K562 (cell line): ENCODE measurements at regions not wholly inside any gene's neighbourhood (a gene's known extent, or its start where the extent isn't known, plus 50 kb on each side); places are given as distances from the start of the nearest gene placed in this dataset.

Experiments
- ATAC-seq: fragments of 200-7000 bp; cut with Tn5 transposase; 3 replicates; pipeline ENCODE4 v1.9.1; 2020; ENCODE audit warnings: moderate library complexity
- BruUV-seq: library from RNA; stranded (reverse); fragments of 400-500 nt; replicated peaks from 2 replicates; lab custom pipeline; 2021; lab: Mats Ljungman, UMichigan
- CTCF ChIA-PET: fragments of 300-600 bp; formaldehyde crosslinking; extraction: SDS; loops from one replicate; lab custom pipeline; 2021; ENCODE audit warnings: low intra/inter-chr PET ratio; lab: Yijun Ruan, JAX
- POLR2A ChIA-PET: fragments of 300-600, 350-650 bp; sonication (Branson Sonifier 250); formaldehyde crosslinking; extraction: SDS; loops from one replicate; lab custom pipeline; 2021; ENCODE audit warnings: antibody characterized with exemption, inconsistent platforms; lab: Yijun Ruan, JAX
- DNase-seq, 4 experiments: peaks; one replicate each; pipeline versions ENCODE4 v3.0.0 to v3.0.0-alpha.2; 2011 to 2018; ENCODE audit warnings: low spot score in 3 of 4, mixed read lengths in 3 of 4; ENCODE audit errors: extremely low read depth in 1 of 4
- FAIRE-seq: peaks from 2 replicates; lab custom pipeline; 2011; peaks lifted over from hg19 to GRCh38; lab: Jason Lieb, UNC
- H2AFZ ChIP-seq: 2 replicates; pipeline ENCODE4 v1.6.0; 2011; ENCODE audit warnings: low read depth, low read length, control low read depth, inconsistent platforms
- H3K27ac ChIP-seq: fragments of 200-600 bp; 3 replicates; pipeline ENCODE4 v1.8.0; 2011; ENCODE audit warnings: low read depth, mild to moderate bottlenecking, control low read depth, inconsistent platforms, low read length, moderate library complexity, mixed read lengths; ENCODE audit errors: extremely low read depth
- H3K27me3 ChIP-seq, 2 experiments: fragments of 300-600 bp in 1 of 2; 2 replicates in 1 of 2; 3 replicates in 1 of 2; pipeline versions ENCODE4 v1.6.0 to v1.8.0; 2011; ENCODE audit warnings: inconsistent platforms in 2 of 2, low read length in 2 of 2, mild to moderate bottlenecking in 1 of 2, mixed read lengths in 1 of 2, moderate library complexity in 1 of 2; ENCODE audit not compliant: control insufficient read depth in 2 of 2, insufficient read depth in 2 of 2
- H3K36me3 ChIP-seq: fragments of 300-600 bp; 3 replicates; pipeline ENCODE4 v1.8.0; 2011; ENCODE audit warnings: mild to moderate bottlenecking, low read length, inconsistent platforms; ENCODE audit not compliant: control insufficient read depth, insufficient read depth
- H3K4me1 ChIP-seq, 2 experiments: fragments of 200-600 bp in 1 of 2; replicated peaks in 1 of 2; 2 replicates in 1 of 2; 3 replicates in 1 of 2; pipeline versions ENCODE4 v1.5.1 to v1.8.0; 2011; ENCODE audit warnings: inconsistent platforms in 2 of 2, low read length in 2 of 2, mild to moderate bottlenecking in 1 of 2, mixed read lengths in 1 of 2, moderate library complexity in 1 of 2; ENCODE audit not compliant: control insufficient read depth in 2 of 2, insufficient read depth in 2 of 2
- H3K4me2 ChIP-seq: 2 replicates; pipeline ENCODE4 v1.6.1; 2011; ENCODE audit warnings: low read length, control low read depth, inconsistent platforms, mixed read lengths; ENCODE audit not compliant: insufficient read depth
- H3K4me3 ChIP-seq: fragments of 200-600 bp; sonication (generic), shearing (Covaris generic); 2 replicates; pipeline ENCODE4 v1.5.1; 2016; ENCODE audit warnings: control low read depth, inconsistent platforms
- H3K79me2 ChIP-seq: fragments of 200-600 bp; 3 replicates; pipeline ENCODE4 v1.8.0; 2011; ENCODE audit warnings: low read length, inconsistent platforms; ENCODE audit not compliant: control insufficient read depth, insufficient read depth
- H3K9ac ChIP-seq, 2 experiments: 2 replicates each; pipeline versions ENCODE4 v1.6.0 to v1.6.1; 2011; ENCODE audit warnings: low read depth in 2 of 2, low read length in 2 of 2, control low read depth in 1 of 2, inconsistent platforms in 1 of 2, mild to moderate bottlenecking in 1 of 2, mixed read lengths in 1 of 2; ENCODE audit not compliant: insufficient read depth in 1 of 2
- H3K9me1 ChIP-seq: one replicate; pipeline ENCODE4 v1.6.0; 2011; ENCODE audit warnings: inconsistent platforms, mild to moderate bottlenecking, low read length, moderate library complexity; ENCODE audit not compliant: control insufficient read depth, insufficient read depth
- H3K9me3 ChIP-seq: replicated peaks from 2 replicates; pipeline ENCODE4 v1.5.1; 2011; ENCODE audit warnings: low read depth, low read length, inconsistent platforms; ENCODE audit not compliant: control insufficient read depth, insufficient read depth
- H4K20me1 ChIP-seq: replicated peaks from 2 replicates; pipeline ENCODE4 v1.6.1; 2011; ENCODE audit warnings: low read length, inconsistent platforms, mixed read lengths; ENCODE audit not compliant: control insufficient read depth, insufficient read depth
- ARID1B ChIP-seq: fragments of 450-650 bp; IDR thresholded peaks from 2 replicates; pipeline ENCODE4 v1.6.1; 2016; ENCODE audit warnings: antibody characterized with exemption, mild to moderate bottlenecking, inconsistent platforms
- CBX8 ChIP-seq: fragments of 200-600 bp; sonication (generic); IDR thresholded peaks from 2 replicates; pipeline ENCODE4 v1.6.1; 2012; ENCODE audit warnings: borderline replicate concordance, mixed run types, low read depth, mild to moderate bottlenecking, moderate library complexity, mixed read lengths, low read length, control low read depth, inconsistent platforms; ENCODE audit not compliant: poor library complexity, severe bottlenecking; ENCODE audit errors: extremely low read depth
- FOS ChIP-seq: IDR thresholded peaks from 3 replicates; pipeline ENCODE4 v1.6.1; 2011; ENCODE audit not compliant: insufficient read length; ENCODE audit errors: extremely low read depth
- FOXP1 ChIP-seq: sonication (generic); formaldehyde crosslinking; IDR thresholded peaks from 2 replicates; pipeline ENCODE4 v1.8.0; 2022; ENCODE audit warnings: mild to moderate bottlenecking, missing genetic modification reagents
- HCFC1 ChIP-seq: IDR thresholded peaks from 2 replicates; pipeline ENCODE4 v1.6.1; 2012; ENCODE audit warnings: low read depth, low read length, improper control_type of control experiment
- HES1 ChIP-seq: fragments of 450-650 bp; IDR thresholded peaks from 2 replicates; pipeline ENCODE4 v1.6.1; 2016; ENCODE audit warnings: low read depth, mild to moderate bottlenecking, moderate library complexity
- IRF2 ChIP-seq: sonication (generic); formaldehyde crosslinking; IDR thresholded peaks from 2 replicates; pipeline ENCODE4 v1.8.1; 2022; ENCODE audit warnings: mild to moderate bottlenecking, missing genetic modification reagents
- KAT8 ChIP-seq: fragments of 450-650 bp; IDR thresholded peaks from 2 replicates; pipeline ENCODE4 v1.6.1; 2016; ENCODE audit warnings: low read depth, mild to moderate bottlenecking
- MED1 ChIP-seq: sonication (generic); formaldehyde crosslinking; IDR thresholded peaks from 2 replicates; pipeline ENCODE4 v1.8.1; 2023; ENCODE audit warnings: missing genetic modification reagents, borderline replicate concordance
- MIER1 ChIP-seq: fragments of 450-650 bp; IDR thresholded peaks from 2 replicates; pipeline ENCODE4 v1.6.1; 2016; ENCODE audit warnings: antibody characterized with exemption, mild to moderate bottlenecking, low read depth
- NR1H2 ChIP-seq: sonication (generic); formaldehyde crosslinking; IDR thresholded peaks from 2 replicates; pipeline ENCODE4 v1.4.0; 2020; ENCODE audit warnings: mild to moderate bottlenecking, missing genetic modification reagents
- TAF9B ChIP-seq: fragments of 450-650 bp; IDR thresholded peaks from 2 replicates; pipeline ENCODE4 v1.6.1; 2018; ENCODE audit warnings: mild to moderate bottlenecking; ENCODE audit not compliant: partially characterized antibody
- TRIM28 ChIP-seq: fragments of 450-650 bp; IDR thresholded peaks from 2 replicates; pipeline ENCODE4 v1.6.1; 2017
- ZNF57 ChIP-seq: fragments of 450-650 bp; formaldehyde crosslinking; IDR thresholded peaks from 2 replicates; pipeline ENCODE4 v1.4.0; 2020; ENCODE audit warnings: mild to moderate bottlenecking, moderate library complexity
- WGBS: fragments of 100-300 bp; shearing (Covaris generic); methylation state at CpG from one replicate; pipeline ENCODE4 v1.1.6; 2016; ENCODE audit warnings: low coverage, mixed read lengths; ENCODE audit not compliant: insufficient coverage; ENCODE audit errors: missing lambda C conversion rate; 5-methylcytosine and 5-hydroxymethylcytosine counted together
- in situ Hi-C: fragments of 300-500 bp; cut with MboI; formaldehyde crosslinking; loops from 4 replicates; pipeline ENCODE4 v1.15.0; 2018; ENCODE audit warnings: inconsistent platforms, mixed read lengths
- intact Hi-C: fragments of 100-400 bp; cut with micrococcal nuclease; formaldehyde crosslinking; loops from 2 replicates; pipeline ENCODE4 v1.14.2; 2022
- TF ChIP-seq, protein P1 (sequence below): fragments of 450-650 bp; IDR thresholded peaks from 2 replicates; pipeline ENCODE4 v1.6.1; 2016; ENCODE audit warnings: missing biosample characterization, missing genetic modification characterization
- TF ChIP-seq, protein P2 (sequence below): sonication (generic); formaldehyde crosslinking; IDR thresholded peaks from 2 replicates; pipeline ENCODE4 v1.8.0; 2022; ENCODE audit warnings: mild to moderate bottlenecking, missing genetic modification reagents
- TF ChIP-seq, protein P3 (sequence below): fragments of 250-450 bp; sonication (Bioruptor Pico); IDR thresholded peaks from 2 replicates; pipeline ENCODE4 v1.8.0; 2021; ENCODE audit warnings: moderate library complexity, mild to moderate bottlenecking, inconsistent platforms
- TF ChIP-seq, protein P4 (sequence below), 2 experiments: fragments of 450-650 bp in 1 of 2; sonication (generic) in 1 of 2; formaldehyde crosslinking in 1 of 2; IDR thresholded peaks in 1 of 2; conservative IDR thresholded peaks in 1 of 2; 2 replicates each; pipeline versions ENCODE4 v1.6.1 to v1.8.1; 2016 to 2023; ENCODE audit warnings: mild to moderate bottlenecking in 2 of 2, moderate library complexity in 2 of 2, inconsistent platforms in 1 of 2, missing genetic modification reagents in 1 of 2

DNA sequence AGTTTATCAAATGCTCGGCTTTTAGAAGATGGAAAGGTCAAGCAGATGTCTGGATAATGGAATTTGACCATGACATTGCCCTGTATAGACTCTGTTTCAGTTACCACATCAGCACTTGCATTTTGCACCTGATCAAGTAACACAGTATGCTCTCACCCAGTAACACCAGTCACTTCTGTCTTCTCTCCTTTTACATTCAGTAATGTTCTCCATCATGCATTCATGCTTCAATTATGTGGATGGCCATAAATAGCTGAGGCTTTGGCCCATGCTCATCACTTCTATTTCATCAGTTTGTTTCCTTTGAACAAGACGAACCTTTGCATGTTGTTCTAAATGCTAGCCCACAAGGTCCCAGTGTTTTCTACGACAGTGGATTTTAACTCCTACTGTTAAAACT lies 322.9 kb upstream of the ACVR2A start:
- ATAC-seq (no peak), DNase-seq (no peak), FAIRE-seq (no peak)
- Histone ChIP-seq H3K9ac (no peak overlapping the region), H2AFZ (no peak overlapping the region), H3K27me3 (no peaks in the 10 kb centered on the region), H3K4me2 (no peak overlapping the region), H3K4me3 (no peak overlapping the region), H4K20me1 (no peaks in the 10 kb centered on the region), H3K79me2 (no peaks in the 10 kb centered on the region), H3K9me3 (no peaks in the 10 kb centered on the region), H3K9me1 (no peaks in the 10 kb centered on the region), H3K36me3 (no peaks in the 10 kb centered on the region), H3K4me1 (no peaks in the 10 kb centered on the region), H3K27ac (no peak overlapping the region)
- TF ChIP-seq MIER1 = no peak
- TF ChIP-seq IRF2 (CRISPR knock-in tag) = no peak
- no peak for TF ChIP-seq FOXP1
- TF ChIP-seq, protein P1, sequence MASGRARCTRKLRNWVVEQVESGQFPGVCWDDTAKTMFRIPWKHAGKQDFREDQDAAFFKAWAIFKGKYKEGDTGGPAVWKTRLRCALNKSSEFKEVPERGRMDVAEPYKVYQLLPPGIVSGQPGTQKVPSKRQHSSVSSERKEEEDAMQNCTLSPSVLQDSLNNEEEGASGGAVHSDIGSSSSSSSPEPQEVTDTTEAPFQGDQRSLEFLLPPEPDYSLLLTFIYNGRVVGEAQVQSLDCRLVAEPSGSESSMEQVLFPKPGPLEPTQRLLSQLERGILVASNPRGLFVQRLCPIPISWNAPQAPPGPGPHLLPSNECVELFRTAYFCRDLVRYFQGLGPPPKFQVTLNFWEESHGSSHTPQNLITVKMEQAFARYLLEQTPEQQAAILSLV (tag) = no peak
- TF ChIP-seq, protein P2, sequence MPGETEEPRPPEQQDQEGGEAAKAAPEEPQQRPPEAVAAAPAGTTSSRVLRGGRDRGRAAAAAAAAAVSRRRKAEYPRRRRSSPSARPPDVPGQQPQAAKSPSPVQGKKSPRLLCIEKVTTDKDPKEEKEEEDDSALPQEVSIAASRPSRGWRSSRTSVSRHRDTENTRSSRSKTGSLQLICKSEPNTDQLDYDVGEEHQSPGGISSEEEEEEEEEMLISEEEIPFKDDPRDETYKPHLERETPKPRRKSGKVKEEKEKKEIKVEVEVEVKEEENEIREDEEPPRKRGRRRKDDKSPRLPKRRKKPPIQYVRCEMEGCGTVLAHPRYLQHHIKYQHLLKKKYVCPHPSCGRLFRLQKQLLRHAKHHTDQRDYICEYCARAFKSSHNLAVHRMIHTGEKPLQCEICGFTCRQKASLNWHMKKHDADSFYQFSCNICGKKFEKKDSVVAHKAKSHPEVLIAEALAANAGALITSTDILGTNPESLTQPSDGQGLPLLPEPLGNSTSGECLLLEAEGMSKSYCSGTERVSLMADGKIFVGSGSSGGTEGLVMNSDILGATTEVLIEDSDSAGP = no peak
- TF ChIP-seq, protein P3, sequence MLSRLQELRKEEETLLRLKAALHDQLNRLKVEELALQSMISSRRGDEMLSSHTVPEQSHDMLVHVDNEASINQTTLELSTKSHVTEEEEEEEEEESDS (CRISPR knock-in tag) = no peak
- no peak for TF ChIP-seq TAF9B
- TF ChIP-seq, protein P4, sequence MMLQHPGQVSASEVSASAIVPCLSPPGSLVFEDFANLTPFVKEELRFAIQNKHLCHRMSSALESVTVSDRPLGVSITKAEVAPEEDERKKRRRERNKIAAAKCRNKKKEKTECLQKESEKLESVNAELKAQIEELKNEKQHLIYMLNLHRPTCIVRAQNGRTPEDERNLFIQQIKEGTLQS (IDR thresholded peaks at IDR 0.05) = no peak
- TF ChIP-seq, protein P4 (CRISPR knock-in tag; conservative IDR thresholded peaks at IDR 0.05) = no peak
- no peak for TF ChIP-seq TRIM28
- TF ChIP-seq MED1 = no peak
- TF ChIP-seq HCFC1 = no peak
- no peak for TF ChIP-seq KAT8
- TF ChIP-seq CBX8 = no peak
- no peak for TF ChIP-seq ZNF57 (CRISPR knock-in tag)
- TF ChIP-seq ARID1B = no peak
- no peak for TF ChIP-seq NR1H2 (CRISPR knock-in tag)
- TF ChIP-seq FOS = no peak
- TF ChIP-seq HES1 = no peak
- POLR2A ChIA-PET = no interaction called here
- CTCF ChIA-PET = no interaction called here
- BruUV-seq = no TSS peak
- 2% methylated on average over 3 of the region's 3 CpGs for WGBS
- in situ Hi-C loops (no loop called here), intact Hi-C loops (no loop called here)
